Islet precursor cell (in vitro differentiated cells): ENCODE measurements at regions not wholly inside any gene's neighbourhood (a gene's known extent, or its start where the extent isn't known, plus 50 kb on each side); places are given as distances from the start of the nearest gene placed in this dataset.
A peak's percentile ranks its signal among the peaks of the same experiment; 100 is the strongest.
"Not testable (repeated sequence)": the region's sequence is repeated elsewhere in the genome, so short reads cannot be mapped to it uniquely, and the experiment has no call there.

Source experiments
- DNase-seq: peaks from one replicate; pipeline ENCODE4 v3.0.0-alpha.2; 2018

DNA sequence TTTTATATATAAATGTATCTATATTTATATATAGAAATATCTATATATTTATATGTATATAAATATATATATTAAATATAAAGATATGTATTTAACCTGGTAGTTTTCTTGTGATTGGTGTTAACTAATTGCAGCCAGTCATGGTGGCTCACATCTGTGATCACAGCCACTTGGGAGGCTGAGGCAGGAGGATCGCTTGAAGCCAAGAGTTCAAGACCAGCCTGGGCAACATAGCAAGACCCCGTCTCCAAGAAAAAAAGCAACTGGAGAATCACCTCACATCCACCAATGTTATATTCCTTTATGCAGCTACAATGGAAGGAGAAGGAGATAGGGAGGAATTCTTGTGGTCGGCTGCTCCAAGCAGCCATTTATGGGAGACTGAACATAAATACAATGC is 224.9 kb downstream of the BAMBI start:
- DNase-seq, result no peak

DNA sequence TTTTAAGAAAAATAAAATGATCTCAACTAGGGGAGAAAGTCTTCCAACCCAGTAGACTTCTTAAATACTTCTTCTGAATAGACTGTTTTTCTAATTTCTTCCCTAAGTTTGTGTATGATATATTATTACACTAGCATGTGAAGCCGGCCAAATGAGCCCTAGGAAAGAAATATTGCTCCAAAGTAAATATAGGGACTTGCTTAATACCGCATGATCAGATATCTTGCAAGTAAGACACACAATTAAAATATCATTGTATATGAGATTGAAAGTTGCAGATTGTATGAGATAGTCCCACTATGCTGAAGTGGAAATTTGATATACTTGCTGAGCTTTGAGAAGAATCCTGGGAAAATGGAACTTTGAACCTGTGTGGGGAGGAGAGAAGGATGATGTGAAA is 225.7 kb downstream of the BAMBI start:
- DNase-seq, result no peak

DNA sequence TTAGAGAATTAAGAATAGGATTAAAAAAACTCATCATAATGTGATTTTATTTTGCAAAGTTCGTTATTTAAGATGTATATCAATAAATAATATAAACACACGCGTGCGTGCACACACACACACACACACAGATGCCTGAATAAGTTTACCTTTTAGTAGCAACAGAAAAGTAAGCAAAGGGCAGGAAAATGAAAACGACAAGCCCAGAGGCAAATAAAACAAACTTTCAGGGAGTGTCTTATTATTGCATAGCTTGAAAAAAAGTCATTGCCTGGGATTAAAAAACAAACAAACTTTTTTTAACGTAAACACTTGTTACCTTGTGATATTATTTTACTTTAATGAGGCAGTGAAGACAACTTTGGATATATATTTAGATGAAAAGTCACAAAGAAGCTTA is 226.4 kb downstream of the BAMBI start:
- DNase-seq, result no peak

GRCh38 chr10:28905371-28905770 is 228.1 kb downstream of the BAMBI start:
- DNase-seq, result no peak

- DNase-seq, result no peak
Measured at GRCh38 chr10:28906011-28906411, 228.7 kb downstream of the BAMBI start.

DNA sequence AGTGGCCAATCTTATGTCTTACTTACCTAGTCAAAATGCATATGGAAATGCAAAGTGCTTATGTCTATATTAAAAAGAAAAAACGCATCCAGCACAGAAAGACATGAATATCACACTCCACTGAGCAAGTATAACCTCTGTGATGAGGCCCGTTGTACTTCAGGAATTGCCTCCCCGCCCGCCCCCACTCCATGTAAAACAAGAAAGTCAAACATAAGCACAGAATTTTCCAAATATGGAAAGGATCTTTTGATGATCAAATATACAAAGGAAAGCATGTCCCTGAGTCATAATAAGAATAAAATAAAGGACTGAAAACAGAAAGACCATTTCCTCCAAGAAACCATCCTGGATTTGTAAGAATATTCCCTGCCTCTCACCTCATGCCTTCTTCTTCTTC is 229.1 kb downstream of the BAMBI start:
- no peak for DNase-seq

DNA sequence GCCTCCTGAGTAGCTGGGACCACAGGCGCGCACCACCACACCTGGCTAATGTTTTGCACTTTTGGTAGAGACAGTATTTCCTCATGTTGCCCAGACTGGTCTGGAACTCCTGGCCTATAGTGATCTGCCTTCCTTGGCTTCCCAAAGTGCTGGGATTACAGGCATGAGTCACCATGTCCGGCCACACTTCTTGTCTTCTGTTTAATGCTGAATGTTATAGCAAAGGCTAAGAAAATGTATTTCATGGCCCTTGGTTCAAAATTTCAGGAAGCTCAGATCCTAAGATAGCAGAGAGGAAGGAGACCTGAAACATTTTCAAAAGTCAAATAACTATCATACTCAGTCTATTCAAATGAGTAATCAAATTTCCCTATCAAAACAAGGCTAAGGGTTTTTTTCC is 229.6 kb downstream of the BAMBI start:
- no peak for DNase-seq

DNA sequence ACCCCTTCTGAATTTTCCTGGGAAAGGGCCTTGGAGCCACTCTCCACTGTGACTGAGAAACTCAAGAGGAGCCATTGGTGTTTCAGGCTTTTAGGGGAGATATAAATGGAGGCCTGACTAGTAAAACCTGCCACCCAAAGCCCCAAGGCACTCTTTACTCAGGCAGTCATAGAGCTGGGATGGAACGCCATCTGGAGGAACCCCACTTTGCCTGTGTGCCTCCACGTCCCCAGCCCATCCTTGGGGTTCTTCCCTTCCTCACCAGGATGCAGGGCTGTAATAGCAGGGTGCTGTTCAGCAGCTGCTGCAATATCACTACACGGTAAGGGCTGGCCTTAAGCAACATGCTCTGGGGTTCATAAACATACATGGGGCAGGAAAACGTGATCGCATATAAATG is 232.6 kb downstream of the BAMBI start:
- DNase-seq, result no peak

- DNase-seq, result no peak
Measured at GRCh38 chr10:28910956-28911355, 233.6 kb downstream of the BAMBI start.

- not testable (repeated sequence) for DNase-seq
Measured at GRCh38 chr10:28911511-28911910, 234.2 kb downstream of the BAMBI start.

GRCh38 chr10:28912017-28912783 is 234.9 kb downstream of the BAMBI start:
- no peak for DNase-seq

DNA sequence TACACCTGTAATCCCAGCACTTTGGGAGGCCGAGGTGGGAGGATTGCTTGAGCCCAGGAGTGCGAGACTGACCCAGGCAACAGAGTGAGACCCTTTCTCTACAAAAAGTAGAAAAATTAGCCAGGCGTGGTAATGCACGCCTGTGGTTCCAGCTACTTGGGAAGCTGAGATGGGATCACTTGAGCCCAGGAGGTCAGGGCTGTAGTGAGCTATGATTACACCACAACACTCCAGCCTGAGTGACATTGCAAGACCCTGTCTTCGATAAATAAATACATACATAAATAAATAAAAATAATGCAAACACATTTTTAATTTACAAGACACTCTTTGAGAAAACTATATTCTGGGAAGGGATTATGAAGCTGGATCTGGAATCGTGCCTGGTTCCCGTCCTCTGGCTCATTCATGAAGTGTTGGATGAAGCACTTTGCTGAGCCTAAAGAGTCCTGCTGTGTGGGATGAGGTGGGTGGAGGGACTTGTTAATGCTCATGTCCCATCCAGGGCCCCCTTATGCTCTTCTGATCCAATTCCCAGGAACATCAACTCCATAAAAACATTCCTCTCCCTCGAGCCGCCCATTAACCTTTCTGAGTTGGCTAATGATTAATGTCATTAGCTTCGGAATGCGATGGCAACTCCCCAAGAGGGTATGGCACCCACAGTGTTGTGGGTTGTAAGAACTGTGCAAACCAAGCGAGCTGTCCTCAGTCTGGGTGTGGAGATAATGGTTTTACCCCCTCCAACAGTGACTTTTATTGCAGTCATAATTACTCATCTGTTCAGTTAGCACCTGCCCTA is 236.3 kb downstream of the BAMBI start:
- DNase-seq, result no peak

DNA sequence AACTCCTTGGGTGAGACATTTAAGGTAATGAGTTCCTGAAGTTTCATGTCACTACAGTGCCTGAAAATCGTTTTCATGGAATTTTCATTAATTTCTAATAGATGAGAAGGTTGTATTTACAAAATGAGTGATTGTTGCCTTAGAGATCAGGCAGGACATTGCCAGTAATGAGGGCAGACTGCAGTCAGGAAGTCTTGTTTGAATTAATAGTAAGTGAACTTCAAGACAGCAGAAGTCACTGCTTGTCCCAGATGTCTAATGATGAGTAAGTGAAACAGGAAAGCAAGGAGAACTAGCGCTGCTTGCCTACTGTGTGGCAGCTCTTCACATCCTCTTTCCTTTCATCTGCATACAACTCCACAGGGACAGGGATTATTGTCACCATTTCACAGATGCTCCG is 237.4 kb downstream of the BAMBI start:
- DNase-seq, result no peak

GRCh38 chr10:28915989-28916588 is 238.8 kb downstream of the BAMBI start:
- DNase-seq, result no peak

- no peak for DNase-seq
Measured at GRCh38 chr10:28920091-28920490, 242.8 kb downstream of the BAMBI start.

GRCh38 chr10:28922127-28922526 is 244.8 kb downstream of the BAMBI start:
- peak; percentile 75 for DNase-seq

GRCh38 chr10:28922861-28923260 is 245.5 kb downstream of the BAMBI start:
- DNase-seq, result no peak

DNA sequence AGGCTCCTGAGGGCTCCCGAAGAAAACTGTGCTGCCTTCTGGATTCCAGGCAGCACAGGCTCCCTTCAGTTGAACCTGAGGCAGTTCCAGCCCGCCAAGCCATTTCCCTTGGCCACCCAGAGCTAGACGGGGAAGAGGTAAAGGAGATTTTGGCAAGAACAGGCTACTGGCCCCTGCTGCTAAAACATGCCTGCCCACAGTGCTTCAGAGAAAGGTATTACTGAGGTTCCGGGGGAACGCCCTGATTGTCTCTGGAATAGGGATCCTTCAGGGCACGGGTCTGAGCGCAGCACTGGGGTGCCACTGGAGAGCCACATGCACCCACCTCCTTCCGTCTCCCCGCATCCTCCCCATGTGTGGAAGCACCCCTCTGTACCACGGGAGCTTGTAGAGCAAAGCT is 247.4 kb downstream of the BAMBI start:
- DNase-seq, result no peak

- peak; percentile 68 for DNase-seq
Measured at GRCh38 chr10:28925121-28925663, 247.9 kb downstream of the BAMBI start.

DNA sequence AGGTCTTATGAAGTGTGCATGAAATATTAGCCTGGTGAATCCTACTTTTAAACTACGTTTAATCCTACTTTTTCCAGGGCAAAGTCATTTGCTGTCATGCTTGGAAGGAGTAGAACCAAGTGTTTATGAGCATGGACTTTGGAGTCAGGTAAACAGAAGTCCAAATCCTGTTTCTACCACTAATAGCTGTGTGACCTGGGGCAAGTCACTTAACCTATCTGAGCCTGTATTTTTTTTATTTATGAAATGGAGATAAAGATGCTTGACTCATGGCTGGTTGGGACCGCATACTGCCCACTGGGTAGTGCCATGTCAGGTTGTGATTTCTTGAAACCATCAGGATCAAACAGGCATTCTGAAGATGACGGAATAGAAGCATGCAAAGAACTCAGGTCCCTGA is 249.6 kb downstream of the BAMBI start:
- no peak for DNase-seq

DNA sequence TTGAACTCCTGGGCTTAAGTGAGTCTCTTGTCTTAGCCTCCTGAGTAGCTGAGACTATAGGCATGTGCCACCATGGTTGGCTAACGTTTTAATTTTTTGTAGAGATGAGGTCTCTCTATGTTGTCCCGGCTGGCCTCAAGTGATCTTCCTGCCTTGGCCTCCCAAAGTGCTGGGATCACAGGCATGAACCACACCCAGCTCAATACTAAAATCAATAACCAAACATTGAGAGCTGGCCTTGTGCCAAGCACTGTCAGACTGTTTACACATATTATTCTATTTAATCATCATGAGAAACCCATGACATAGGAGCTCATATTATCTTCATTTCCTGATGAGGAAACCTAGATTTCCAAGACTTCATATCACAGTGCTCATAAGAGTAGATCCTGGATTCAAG is 251.2 kb downstream of the BAMBI start:
- DNase-seq, result no peak

GRCh38 chr10:28929942-28930341 is 252.6 kb downstream of the BAMBI start:
- no peak for DNase-seq
